GDM1 (cell line): ENCODE measurements at regions not wholly inside any gene's neighbourhood (a gene's known extent, or its start where the extent isn't known, plus 50 kb on each side); places are given as distances from the start of the nearest gene placed in this dataset.
"Not testable (repeated sequence)": the region's sequence is repeated elsewhere in the genome, so short reads cannot be mapped to it uniquely, and the experiment has no call there.

Source experiments
- DNase-seq: peaks from one replicate; lab custom pipeline; 2025; lab: John Stamatoyannopoulos, UW

DNA sequence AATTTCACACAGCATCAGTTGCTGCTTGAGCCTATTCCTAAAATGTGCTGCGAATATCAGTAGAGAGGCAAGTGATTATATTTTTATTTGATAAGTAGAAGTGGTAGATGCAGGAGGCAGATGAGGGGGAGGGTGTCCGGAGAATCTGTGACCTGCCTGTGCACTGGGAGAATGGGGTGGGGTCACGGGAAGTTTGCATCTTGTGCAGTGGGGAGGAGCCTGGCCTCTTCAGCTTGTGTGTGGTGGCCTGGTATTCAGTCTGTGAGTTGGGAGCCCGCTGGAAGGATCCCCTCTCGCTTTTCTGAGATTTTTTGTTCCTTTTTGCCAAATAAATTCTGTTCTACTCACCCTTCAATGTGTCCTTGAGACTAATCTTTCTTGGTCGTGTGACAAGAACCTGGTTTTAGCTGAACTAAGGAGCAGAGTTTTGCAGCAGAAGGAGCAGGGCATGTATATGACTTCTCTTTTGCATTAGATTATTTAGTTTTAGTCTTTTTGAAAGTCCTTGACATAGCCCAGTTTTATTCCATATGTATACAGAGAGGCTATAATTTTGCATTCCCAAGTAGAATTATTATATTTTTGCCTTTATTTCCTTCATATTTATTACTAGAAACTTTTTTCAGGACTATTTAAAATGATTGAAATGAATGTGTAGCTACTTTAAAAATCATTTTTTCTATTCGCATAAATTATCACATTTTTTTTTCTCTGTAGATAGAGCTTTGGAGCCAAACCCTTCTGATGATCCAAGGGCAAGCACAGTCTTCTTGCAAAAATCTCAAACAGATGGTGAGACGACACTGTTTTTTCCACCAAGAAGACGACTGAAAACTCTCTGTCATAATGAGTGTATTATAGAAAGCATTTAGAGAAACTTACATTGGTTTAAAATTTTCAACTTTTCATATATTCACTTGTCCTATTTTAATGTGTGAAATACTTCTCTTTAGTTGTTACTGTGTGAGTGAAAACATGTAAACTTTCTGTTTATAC lies 1257.2 kb downstream of the UQCRFS1 start:
- no peak for DNase-seq

DNA sequence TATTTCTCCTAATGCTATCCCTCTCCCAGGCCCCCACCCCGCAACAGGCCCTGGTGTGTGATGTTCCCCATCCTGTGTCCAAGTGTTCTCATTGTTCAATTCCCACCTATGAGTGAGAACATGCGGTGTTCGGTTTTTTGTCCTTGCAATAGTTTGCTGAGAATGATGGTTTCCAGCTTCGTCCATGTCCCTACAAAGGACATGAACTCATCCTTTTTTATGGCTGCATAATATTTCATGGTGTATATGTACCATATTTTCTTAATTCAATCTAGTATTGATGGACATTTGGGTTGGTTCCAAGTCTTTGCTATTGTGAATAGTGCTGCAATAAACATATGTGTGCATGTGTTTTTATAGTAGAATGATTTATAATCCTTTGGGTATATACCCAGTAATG lies 1270.3 kb downstream of the UQCRFS1 start:
- DNase-seq, result not testable (repeated sequence)

DNA sequence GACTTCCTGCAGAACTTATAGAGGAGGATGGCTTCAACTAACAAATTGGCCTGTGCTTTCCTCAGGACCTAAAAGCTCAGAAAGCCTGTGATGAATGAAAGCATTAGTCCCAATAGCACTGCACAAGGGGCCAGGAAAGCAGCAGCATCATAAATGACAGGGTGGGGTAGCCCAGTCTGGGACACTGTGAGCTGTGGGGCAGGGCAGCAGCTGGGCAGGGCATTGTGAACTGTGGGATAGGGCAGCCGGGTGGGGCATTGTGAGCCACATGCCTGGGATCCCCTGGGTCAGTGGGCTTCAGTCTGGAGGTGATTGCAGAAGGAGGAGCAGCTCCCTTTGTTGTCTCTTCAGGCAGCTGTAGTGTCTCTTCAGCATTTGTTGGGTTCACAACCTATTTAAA lies 1276.8 kb downstream of the UQCRFS1 start:
- no peak for DNase-seq

DNA sequence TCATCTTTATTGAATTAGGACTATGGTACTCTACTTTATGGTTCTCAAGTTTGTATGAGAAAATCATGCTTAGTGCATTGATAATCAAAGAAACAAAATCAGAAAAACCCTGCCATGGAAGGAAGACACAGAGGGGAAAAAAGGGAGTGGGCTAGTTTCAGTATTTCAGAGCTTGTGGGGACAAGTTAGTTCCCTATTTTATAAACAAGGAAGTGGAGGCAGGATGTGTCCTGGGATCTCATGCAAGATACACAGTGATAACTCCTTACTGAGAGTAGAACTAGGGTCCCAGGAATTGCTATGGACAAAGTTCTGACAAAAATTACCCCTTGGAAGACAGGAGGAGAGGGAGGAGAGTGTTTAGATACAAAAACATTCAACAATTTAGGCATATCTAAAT lies 1277.3 kb downstream of the UQCRFS1 start:
- no peak for DNase-seq

DNA sequence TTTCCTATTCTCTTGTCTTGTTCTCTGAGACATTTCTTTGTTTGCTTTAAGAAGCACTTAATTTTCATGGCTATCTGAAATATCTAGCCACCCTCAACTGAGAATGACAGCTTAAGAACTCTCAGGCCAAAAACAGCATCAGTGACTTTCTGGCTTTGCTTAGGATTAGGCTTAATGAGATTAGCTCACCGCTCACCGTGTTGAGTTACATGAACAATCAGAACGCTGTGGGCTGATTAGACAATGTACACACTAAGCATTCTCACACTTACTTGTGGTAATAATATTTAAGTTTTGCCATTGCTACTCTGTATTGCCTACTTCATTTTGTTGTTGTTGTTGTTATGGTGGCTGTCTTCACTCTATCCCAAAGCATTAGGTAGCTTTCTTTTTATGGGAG lies 1283.6 kb downstream of the UQCRFS1 start:
- no peak for DNase-seq

DNA sequence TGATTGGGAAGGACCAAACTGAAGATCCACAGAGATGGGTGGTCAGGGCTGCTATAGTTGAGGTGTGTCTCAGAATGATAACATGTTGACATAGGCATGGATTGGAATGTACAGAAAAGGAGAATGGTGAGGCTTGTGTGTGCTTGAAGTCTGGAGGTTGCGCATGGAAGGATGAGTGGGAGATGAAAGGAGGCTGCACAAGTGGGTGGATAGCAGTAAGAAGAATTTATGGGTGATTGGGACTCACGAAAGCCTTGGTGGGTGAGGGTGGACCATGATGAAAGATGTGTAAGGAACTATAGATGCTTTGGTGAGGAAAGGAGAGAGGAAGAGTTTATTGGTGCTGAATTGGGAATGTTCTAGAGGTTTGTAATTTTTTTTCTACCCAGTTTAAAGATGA lies 1287.7 kb downstream of the UQCRFS1 start:
- DNase-seq, result no peak

DNA sequence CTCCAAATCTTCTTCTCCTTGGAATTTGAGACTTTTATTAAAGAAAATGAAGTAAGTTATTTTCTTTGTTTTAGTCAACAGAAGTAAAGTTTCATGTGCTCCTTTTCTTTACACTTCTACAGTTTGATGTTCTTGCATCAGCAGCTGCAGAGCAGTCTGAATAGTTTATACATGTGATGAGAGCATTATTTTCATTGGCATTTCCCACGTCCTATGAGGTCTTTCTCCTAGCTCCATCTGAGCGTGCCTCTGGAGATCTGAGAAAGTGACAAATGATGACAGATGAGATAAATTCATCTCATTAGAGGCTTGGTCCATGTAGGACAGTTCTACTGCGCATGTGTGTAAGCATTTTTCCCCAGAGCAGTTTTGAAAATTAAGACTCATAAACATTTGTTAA lies 1290.0 kb downstream of the UQCRFS1 start:
- DNase-seq, result no peak

DNA sequence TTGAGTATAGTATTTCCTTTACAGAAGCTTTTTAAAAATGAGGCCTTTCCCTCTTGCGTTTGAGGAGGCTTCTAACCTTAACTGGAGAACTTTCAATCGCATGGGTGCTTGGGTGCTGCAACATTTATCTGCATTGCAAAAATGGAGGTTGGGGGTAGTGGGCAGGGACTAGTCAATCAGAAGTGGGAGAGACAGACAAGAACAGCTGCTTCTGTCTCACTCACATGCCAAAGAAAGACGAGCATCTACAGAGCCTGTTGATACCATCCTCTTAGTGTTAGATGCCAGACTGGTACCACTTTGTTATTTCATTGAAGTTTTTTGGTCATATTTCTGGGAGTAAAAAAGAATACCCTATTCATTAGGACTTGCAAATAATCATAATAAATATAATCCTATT lies 1292.2 kb downstream of the UQCRFS1 start:
- DNase-seq, result no peak

DNA sequence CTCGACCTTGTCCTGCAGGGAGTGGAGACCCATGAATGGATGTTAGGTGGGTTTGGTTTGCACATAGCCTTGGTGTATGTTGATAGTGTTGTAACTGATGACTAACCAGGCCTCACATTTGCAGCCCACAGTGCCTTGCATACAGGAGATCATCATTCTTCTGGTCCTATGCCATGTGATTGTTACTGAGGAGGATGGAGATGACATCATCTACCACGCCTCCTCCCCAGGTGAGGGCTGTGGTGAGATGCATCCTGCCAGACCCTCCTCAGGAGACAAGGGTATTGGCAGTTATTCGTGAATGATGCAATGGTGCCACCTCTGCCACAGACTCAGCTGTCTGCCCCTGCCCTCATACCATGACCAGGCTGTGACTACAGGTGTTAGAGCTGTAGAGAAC lies 1294.1 kb downstream of the UQCRFS1 start:
- DNase-seq, result no peak

DNA sequence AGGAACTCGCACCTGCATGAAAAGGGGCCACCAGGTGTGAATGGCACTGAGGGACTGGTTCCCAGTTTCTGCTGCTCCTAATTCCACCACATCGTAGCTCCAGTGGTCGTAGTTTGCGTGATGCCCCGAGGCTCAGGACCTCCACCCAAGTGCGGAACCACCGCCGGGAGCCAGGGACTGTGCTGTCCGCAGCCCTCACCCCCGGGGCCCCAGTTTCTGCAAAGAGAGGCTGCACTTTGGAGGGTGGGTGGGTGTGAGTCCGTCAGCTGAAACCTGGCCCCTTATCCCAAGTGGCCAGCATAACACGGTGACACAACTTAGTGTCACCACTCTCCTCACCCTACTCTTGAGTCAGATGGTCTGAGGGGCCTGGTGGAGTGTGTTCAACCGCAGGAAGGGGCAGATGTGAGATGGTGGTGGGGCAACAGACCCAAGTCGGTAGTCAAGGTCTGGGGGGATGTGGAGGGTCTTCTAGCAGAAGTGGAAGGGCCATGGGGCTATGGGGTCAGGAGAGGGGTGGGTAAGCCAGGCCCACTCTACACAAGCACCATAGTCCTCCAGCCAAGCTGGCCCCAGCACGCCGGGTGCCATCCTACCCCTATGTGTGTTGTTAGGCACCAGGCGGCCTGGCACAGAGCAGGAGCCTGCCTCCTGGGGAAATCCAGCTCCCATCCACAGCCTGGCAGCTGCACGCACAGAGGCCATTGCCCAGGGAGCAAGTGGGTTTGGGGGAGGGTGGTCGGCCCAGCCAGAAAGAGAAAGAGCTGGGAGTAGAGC lies 1301.6 kb downstream of the UQCRFS1 start:
- DNase-seq, result no peak

DNA sequence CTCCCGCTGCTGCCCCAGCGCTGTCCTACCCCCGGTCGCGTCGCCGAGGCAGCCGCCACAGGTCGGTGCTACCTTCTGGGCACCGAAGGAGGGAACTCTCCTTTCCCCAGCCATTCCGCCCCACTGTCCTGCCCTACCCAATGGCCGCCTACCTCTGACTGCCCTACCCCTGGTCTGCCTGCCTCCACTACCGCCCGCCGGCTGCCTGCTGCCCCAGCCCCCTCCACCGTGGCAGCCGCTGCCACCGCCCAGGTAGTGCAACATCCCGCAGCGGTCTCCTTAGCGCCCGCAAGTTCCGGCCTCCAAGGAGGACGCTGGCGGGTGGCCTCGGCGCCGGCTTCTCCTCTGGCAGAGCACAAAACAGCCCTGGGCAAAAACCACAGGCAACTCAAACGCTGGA lies 1303.1 kb downstream of the UQCRFS1 start:
- DNase-seq, result no peak

DNA sequence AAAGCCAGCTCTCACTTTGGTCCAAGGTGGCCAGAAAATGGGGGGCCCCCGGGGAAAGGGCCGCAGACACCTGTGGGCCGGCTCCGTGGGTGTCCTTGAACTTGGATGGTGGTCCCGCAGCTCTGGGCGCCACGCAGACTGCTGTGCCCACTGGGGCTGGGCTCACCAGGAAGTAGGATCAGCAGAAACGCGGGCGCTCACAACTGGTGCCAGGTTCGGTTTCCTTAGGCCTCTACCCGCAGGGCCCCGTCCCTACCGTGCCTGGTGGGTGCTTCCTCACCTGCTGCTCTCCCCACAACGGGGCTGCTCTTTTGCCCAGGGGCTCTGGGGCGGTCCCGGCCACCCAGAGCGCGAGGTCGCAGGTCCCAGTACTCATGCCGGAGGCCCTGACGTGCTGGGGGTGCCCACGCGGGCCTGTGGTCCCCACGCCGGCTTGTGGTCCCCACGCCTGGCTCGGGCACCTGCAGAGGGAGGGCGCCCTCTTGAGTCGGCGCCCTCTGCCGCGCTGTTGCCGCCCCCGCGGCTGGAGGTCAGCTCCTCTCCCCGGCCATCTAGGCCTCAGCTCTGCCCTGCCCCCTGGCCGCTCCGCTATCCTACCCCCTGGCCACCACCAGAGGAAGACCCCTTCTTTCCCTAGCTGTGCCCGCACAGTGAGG lies 1303.6 kb downstream of the UQCRFS1 start:
- no peak for DNase-seq

DNA sequence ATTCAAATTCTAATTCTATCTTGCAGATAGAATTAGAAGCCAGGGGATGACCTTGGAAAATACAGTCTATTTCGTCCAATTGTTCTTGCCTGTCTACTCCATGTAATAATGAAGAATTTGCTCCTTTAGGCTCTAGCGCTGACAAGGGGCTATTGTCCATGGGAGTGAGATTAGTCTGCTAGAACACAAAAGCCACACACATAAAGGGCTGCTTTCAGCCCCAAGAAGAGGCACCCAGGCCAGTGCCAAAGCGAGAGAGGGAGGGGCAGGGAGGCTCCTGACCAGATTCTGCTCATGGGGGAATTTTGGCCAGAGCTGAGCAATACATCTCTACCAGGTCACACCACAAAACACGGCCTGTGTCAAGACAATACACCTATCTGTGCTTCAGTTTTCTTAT lies 1306.9 kb downstream of the UQCRFS1 start:
- DNase-seq, result no peak

DNA sequence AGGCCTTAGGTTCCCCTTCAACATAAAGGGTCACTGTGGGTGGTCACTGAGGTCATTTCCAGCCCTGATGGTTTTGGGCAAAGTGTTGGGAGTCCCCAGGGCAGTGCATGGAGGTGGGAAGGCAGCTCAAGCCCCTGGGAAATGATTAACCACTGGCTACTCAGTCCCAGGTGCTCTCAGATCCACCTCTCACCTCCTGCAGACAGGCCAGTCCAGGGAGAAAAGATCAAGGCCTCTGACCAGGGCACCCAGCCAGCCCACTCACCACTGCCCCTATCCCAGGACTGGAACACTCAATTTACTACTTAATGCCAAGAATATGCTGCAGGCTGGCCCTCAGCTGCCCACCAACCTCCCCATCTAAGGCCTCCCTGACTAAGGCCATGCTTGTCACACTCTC lies 1307.9 kb downstream of the UQCRFS1 start:
- DNase-seq, result no peak

DNA sequence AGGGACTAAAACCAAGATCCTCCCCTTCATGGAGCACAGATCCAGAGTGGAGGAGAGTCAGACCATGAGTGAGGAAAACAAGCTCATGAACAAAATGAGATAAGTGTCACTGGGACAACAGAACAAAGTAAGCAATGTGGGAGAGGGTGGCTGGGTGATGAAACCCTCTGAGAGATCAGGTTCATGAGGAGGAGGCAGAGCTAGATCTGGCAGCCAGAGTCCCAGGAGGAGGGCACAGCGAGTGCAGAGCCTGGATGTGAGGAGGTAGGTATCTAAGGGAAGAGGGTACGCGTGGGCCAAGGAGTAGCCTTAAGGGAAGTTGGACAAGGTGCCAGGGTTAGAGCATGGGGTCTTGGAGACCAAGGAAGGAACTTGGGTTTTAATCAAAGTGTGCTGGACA lies 1311.9 kb downstream of the UQCRFS1 start:
- no peak for DNase-seq

DNA sequence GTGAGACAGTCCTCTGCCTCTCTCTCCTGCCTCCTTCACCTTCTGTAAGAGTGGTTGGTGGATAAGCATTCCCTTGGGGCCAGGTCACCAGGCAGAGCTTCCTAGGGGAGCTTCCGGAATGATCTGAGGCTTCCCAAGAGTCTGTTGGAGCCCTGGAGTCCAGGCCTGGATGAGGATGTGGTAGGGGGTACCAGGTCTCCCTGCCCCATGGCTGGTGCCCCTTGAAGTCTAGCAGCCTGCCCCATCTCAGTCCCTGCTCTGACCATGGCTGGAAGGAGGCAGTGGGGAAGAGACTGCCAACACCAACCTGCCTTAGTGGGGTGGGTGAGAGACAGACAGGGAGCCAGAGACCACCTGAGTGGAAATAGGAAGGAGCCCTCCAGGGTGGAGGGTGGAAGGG lies 1316.9 kb downstream of the UQCRFS1 start:
- no peak for DNase-seq

DNA sequence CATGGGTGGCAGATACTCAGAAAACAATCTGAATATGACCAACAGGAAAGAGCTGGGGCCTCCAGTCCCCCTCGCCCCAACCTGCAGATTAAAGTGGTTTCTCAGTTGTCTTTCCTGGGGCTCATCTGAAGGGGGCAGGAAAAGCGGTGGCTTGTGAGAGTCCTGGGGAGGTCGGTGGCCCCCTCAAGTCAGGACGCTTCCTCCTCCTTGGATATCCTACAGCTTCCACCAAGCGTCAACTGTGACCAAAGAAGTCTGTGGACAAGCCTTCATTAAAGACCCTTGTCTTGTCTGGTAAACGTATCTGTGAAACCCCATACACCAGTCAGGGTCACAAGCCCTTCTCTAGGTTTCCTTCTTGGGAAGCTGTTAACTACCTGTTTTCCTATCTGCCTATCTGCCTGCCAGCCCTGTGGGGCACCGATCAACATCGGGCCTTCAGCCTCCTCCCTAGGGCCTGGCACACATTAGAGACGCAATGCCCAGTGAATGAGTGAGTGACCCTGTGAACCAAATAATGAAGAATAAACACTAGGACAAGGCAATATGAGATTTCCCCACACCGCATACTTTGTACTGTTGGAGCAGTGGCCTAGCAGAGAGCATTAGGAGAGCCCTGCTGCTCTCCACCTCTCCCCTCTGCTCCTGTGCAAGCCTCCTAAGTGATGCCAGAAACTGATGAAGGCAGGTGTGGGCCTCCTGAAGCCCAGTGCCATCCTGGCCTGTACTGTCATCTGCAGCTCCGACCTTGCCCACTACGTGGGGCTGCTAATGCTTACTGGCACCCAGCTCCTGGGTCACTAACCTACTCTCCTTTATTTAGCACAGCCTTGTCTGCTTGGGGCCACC lies 1317.8 kb downstream of the UQCRFS1 start:
- no peak for DNase-seq

DNA sequence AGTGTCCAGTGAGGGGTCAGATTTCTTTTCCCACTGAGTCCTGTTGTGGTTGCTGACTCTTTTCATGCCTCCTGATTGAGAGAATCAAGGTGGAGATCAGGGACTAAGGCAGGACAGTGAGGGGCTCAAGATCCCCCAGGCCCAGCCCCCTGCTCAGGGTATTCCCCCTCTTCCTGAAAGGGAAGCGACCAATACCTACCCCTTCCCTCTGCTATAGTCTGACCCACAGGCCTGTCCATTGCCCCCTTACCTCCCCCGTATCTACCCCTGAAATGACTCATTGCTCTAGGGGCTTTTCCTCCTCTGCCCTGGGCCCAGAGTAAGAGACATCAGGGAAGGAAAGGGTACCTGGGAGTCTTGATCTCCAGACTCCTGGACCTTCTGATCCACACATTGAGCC lies 1320.5 kb downstream of the UQCRFS1 start:
- DNase-seq, result no peak

DNA sequence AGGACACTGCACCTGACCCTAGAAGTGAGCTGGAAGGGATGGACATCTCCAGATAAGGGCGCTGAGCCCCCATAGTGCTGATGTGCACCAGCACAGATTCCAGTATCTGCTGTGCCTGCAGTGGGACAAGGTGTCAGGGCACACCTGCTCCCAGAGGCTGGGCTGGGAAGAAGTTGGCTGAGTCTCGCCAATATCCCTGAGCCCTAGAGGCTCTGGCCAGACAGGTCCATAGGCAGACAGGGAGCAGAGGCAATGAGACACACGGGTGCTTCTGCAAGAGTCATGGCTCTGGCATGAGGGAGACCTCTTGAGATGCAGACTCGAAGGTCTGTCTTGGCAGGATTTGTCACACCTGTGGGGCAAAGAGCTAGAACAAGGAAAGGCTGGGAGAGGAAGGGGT lies 1321.5 kb downstream of the UQCRFS1 start:
- no peak for DNase-seq

DNA sequence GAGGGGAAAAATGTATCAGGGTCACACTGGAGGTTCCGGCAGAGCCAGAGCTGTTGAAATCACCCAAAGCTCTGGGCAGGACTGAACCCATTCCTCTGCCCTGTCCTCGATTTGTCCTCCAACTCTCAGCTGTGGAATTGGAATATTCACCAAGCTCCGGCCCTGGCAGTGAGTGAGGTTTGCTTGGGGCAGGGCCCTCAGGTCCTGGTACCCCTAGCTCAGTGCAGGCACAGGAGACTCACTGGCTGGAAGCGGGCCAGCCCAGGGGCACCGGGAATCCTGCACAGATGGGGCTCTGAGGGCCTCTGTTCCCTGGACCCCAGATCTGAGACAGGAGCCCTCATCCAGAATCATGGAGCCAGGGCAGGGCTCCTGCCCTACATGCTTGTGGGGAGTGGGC lies 1322.3 kb downstream of the UQCRFS1 start:
- no peak for DNase-seq

DNA sequence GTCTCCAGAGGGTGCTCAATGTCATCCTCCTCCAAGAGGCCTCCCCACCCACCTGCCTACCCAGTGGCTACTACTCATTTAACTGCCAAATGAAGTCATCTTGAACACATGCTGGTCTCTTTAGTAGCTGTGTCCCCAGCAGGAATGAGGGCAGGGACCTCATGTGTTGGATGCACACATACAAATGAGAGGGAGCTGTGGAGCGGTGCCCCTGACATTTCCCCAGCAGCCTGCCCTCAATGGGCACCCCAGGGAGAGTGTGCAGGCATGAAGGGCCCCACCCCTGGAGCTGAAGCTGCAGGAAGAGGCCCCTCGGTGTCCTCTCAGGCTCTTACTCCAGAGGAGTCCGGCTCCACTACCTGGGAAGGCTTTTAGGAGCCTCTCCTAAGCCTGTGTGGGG lies 1322.7 kb downstream of the UQCRFS1 start:
- no peak for DNase-seq

DNA sequence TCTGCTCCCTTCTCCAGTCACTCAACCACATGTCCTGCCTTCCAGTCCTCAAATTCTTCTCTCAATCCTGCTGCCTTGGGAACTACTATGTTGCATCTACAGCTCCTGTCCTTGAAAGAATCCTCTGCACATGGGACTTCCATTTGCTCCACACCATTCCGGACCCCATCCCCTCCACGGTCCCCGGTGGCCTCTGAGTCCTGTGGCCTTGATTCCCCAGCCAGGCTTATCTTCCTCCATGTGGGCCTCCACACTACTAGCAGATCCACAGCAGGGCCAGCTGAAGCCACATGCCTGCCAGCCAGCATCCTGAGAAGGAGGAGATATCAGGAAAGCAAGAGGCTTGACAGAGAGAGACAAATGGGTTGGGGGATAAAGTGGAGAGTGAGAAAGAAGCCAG lies 1323.8 kb downstream of the UQCRFS1 start:
- no peak for DNase-seq
